Right lobe of liver (tissue), 4 donors: ENCODE measurements at regions not wholly inside any gene's neighbourhood (a gene's known extent, or its start where the extent isn't known, plus 50 kb on each side); places are given as distances from the start of the nearest gene placed in this dataset.

ENCODE experiments used
- CTCF ChIP-seq, 4 donors: fragments of 200-600 bp in 3 of 4; fragments of 450-650 bp in 1 of 4; IDR thresholded peaks; one replicate each; pipeline versions ENCODE4 v1.5.1 to v1.8.0; 2016 to 2022; ENCODE audit warnings: antibody characterized with exemption in 4 of 4, mild to moderate bottlenecking in 2 of 4
- POLR2A ChIP-seq: fragments of 450-650 bp; IDR thresholded peaks from one replicate; pipeline ENCODE4 v1.6.1; 2017; ENCODE audit warnings: antibody characterized with exemption, mild to moderate bottlenecking
- donor health status: DM: no; HTN: no; CAD: no.
- donor health status: DM: no; HTN: no; CAD: no.
- donor health status: DM: no; HTN: yes; CAD: no.

- TF ChIP-seq POLR2A (no peak), CTCF (IDR thresholded peaks at IDR 0.05) (no peak)
These were observed 2362.3 kb downstream of the PCDH9 start for GRCh38 chr13:64867856-64868255.
